SK-N-SH (cell line): ENCODE measurements at regions not wholly inside any gene's neighbourhood (a gene's known extent, or its start where the extent isn't known, plus 50 kb on each side); places are given as distances from the start of the nearest gene placed in this dataset.

Experiments used
- CTCF ChIA-PET: fragments of 300-600, 350-600 bp; formaldehyde crosslinking; extraction: SDS; loops from one replicate; lab custom pipeline; 2021; lab: Yijun Ruan, JAX
- POLR2A ChIA-PET: fragments of 350-600 bp; sonication (Branson Sonifier 250); formaldehyde crosslinking; extraction: SDS; loops from one replicate; lab custom pipeline; 2020; ENCODE audit warnings: antibody characterized with exemption, inconsistent platforms; lab: Yijun Ruan, JAX
- DNase-seq: peaks from one replicate; pipeline ENCODE4 v3.0.0; 2012
- H2AFZ ChIP-seq: fragments of 200-600 bp; sonication (generic); 2 replicates; pipeline ENCODE4 v1.8.1; 2016; ENCODE audit warnings: antibody characterized with exemption, mild to moderate bottlenecking, low read depth
- H3F3A ChIP-seq: fragments of 200-600 bp; sonication (generic); replicated peaks from 2 replicates; pipeline ENCODE3; 2016; ENCODE audit warnings: antibody characterized with exemption, mild to moderate bottlenecking; ENCODE audit not compliant: insufficient read depth
- H3K27ac ChIP-seq, 2 experiments: fragments of 200-500 bp in 1 of 2; fragments of 200-600 bp in 1 of 2; sonication (Bioruptor generic) in 1 of 2; sonication (generic), shearing (Covaris generic) in 1 of 2; 2 replicates each; pipeline versions ENCODE4 v1.5.1 to v1.6.1; 2014 to 2016; ENCODE audit warnings: low read depth in 2 of 2, inconsistent platforms in 1 of 2, low read length in 1 of 2, mild to moderate bottlenecking in 1 of 2, mixed read lengths in 1 of 2
- H3K27me3 ChIP-seq: fragments of 200-600 bp; sonication (generic), shearing (Covaris generic); 2 replicates; pipeline ENCODE4 v1.6.1; 2016; ENCODE audit warnings: mixed run types; ENCODE audit not compliant: insufficient read depth
- H3K36me3 ChIP-seq, 2 experiments: fragments of 200-500 bp in 1 of 2; fragments of 200-600 bp in 1 of 2; sonication (Bioruptor generic) in 1 of 2; sonication (generic) in 1 of 2; replicated peaks in 1 of 2; 2 replicates each; pipeline versions ENCODE3 to v1.5.1; 2014 to 2016; ENCODE audit warnings: low read length in 1 of 2, mild to moderate bottlenecking in 1 of 2; ENCODE audit not compliant: insufficient read depth in 2 of 2, control insufficient read depth in 1 of 2
- H3K4me1 ChIP-seq, 2 experiments: fragments of 200-500 bp in 1 of 2; fragments of 200-600 bp in 1 of 2; sonication (Bioruptor generic) in 1 of 2; sonication (generic), shearing (Covaris generic) in 1 of 2; 2 replicates each; pipeline versions ENCODE4 v1.5.1 to v1.6.1; 2014 to 2016; ENCODE audit warnings: low read depth in 1 of 2, low read length in 1 of 2, mixed run types in 1 of 2; ENCODE audit not compliant: insufficient read depth in 2 of 2, control insufficient read depth in 1 of 2
- H3K4me2 ChIP-seq: fragments of 200-600 bp; sonication (generic), shearing (Covaris generic); 2 replicates; pipeline ENCODE4 v1.6.1; 2017; ENCODE audit warnings: mixed run types
- H3K4me3 ChIP-seq, 2 experiments: fragments of 200-500 bp in 1 of 2; fragments of 200-600 bp in 1 of 2; sonication (Bioruptor generic) in 1 of 2; sonication (generic), shearing (Covaris generic) in 1 of 2; 2 replicates each; pipeline versions ENCODE4 v1.5.1 to v1.8.1; 2014 to 2016; ENCODE audit warnings: low read depth in 2 of 2, inconsistent platforms in 1 of 2, low read length in 1 of 2, mild to moderate bottlenecking in 1 of 2, mixed read lengths in 1 of 2, moderate library complexity in 1 of 2
- H3K79me2 ChIP-seq: fragments of 200-600 bp; sonication (generic); 2 replicates; pipeline ENCODE4 v1.8.1; 2017; ENCODE audit warnings: mild to moderate bottlenecking; ENCODE audit not compliant: insufficient read depth
- H3K9ac ChIP-seq: fragments of 200-600 bp; sonication (generic); 2 replicates; pipeline ENCODE4 v1.6.1; 2017; ENCODE audit warnings: mixed run types
- H3K9me2 ChIP-seq: fragments of 200-600 bp; sonication (generic); 2 replicates; pipeline ENCODE4 v1.6.1; 2017; ENCODE audit warnings: mixed run types
- H3K9me3 ChIP-seq: fragments of 200-600 bp; sonication (generic); 2 replicates; pipeline ENCODE4 v1.6.1; 2017; ENCODE audit warnings: mixed run types, mild to moderate bottlenecking, moderate library complexity
- H4K20me1 ChIP-seq: fragments of 200-600 bp; sonication (generic); 2 replicates; pipeline ENCODE4 v1.6.1; 2017; ENCODE audit warnings: mild to moderate bottlenecking, mixed run types; ENCODE audit not compliant: insufficient read depth
- CHD2 ChIP-seq: fragments of 150-350 bp; IDR thresholded peaks from 2 replicates; pipeline ENCODE4 v1.6.1; 2018; ENCODE audit warnings: low read length; ENCODE audit not compliant: partially characterized antibody
- EP300 ChIP-seq, 2 experiments: IDR thresholded peaks; 2 replicates each; pipeline versions ENCODE4 v1.4.0 to v1.6.1; 2012; ENCODE audit warnings: borderline replicate concordance in 1 of 2, low read depth in 1 of 2, low read length in 1 of 2
- EZH2phosphoT487 ChIP-seq: fragments of 200-600 bp; sonication (generic); IDR thresholded peaks from 2 replicates; pipeline ENCODE4 v1.6.1; 2017; ENCODE audit warnings: low read depth, mixed run types, mild to moderate bottlenecking, antibody characterized with exemption, moderate library complexity, borderline replicate concordance
- FOXJ3 ChIP-seq: sonication (generic); formaldehyde crosslinking; IDR thresholded peaks from 2 replicates; pipeline ENCODE4 v1.5.1; 2020; ENCODE audit warnings: mild to moderate bottlenecking, missing genetic modification reagents
- JUND ChIP-seq: IDR thresholded peaks from 2 replicates; pipeline ENCODE4 v1.4.0; 2012
- MAX ChIP-seq: IDR thresholded peaks from 2 replicates; pipeline ENCODE4 v1.4.0; 2012; ENCODE audit warnings: low read depth
- MEF2A ChIP-seq: IDR thresholded peaks from 2 replicates; pipeline ENCODE4 v1.4.0; 2012; ENCODE audit warnings: low read depth, borderline replicate concordance
- MXI1 ChIP-seq: IDR thresholded peaks from 2 replicates; pipeline ENCODE4 v1.6.1; 2012; ENCODE audit warnings: mild to moderate bottlenecking, low read depth, low read length, improper control_type of control experiment
- NFIC ChIP-seq: IDR thresholded peaks from 2 replicates; pipeline ENCODE4 v1.4.0; 2012; ENCODE audit warnings: borderline replicate concordance
- NRF1 ChIP-seq: IDR thresholded peaks from 2 replicates; pipeline ENCODE4 v1.6.1; 2012; ENCODE audit warnings: low read depth, mild to moderate bottlenecking, low read length
- PBX3 ChIP-seq: IDR thresholded peaks from 2 replicates; pipeline ENCODE4; 2012
- RAD21 ChIP-seq: IDR thresholded peaks from 2 replicates; pipeline ENCODE4 v1.6.1; 2012; ENCODE audit warnings: mild to moderate bottlenecking, low read length
- RCOR1 ChIP-seq: fragments of 150-350 bp; IDR thresholded peaks from 2 replicates; pipeline ENCODE4 v1.6.1; 2017; ENCODE audit warnings: antibody characterized with exemption, low read length
- SMC3 ChIP-seq: IDR thresholded peaks from 2 replicates; pipeline ENCODE4 v1.6.1; 2012; ENCODE audit warnings: low read depth, low read length, improper control_type of control experiment
- TAF1 ChIP-seq: IDR thresholded peaks from 2 replicates; pipeline ENCODE4 v1.6.1; 2012; ENCODE audit warnings: low read depth, mild to moderate bottlenecking, low read length, moderate library complexity, borderline replicate concordance
- TCF12 ChIP-seq: IDR thresholded peaks from 2 replicates; pipeline ENCODE4 v1.4.0; 2012
- TEAD4 ChIP-seq: IDR thresholded peaks from 2 replicates; pipeline ENCODE4 v1.4.0; 2012; ENCODE audit warnings: mild to moderate bottlenecking, borderline replicate concordance; ENCODE audit not compliant: insufficient read depth
- USF1 ChIP-seq: IDR thresholded peaks from 2 replicates; pipeline ENCODE4 v1.4.0; 2012; ENCODE audit warnings: low read depth, borderline replicate concordance
- ZBTB33 ChIP-seq: IDR thresholded peaks from 2 replicates; pipeline ENCODE4 v1.4.0; 2012; ENCODE audit warnings: low read depth, borderline replicate concordance
- WGBS: methylation state at CpG from one replicate; pipeline ENCODE4 v1.1.6; 2017; ENCODE audit warnings: low lambda C conversion rate; 5-methylcytosine and 5-hydroxymethylcytosine counted together

GRCh38 chr5:3929799-3930198 is 334.2 kb downstream of the IRX1 start:
- DNase-seq, result no peak
- CTCF ChIA-PET, result no interaction called here
- Histone ChIP-seq H3K4me1 (no peaks in the 10 kb centered on the region), H3K9ac (no peak overlapping the region), H3F3A (no peaks in the 10 kb centered on the region), H3K27ac (no peak overlapping the region), H4K20me1 (no peaks in the 10 kb centered on the region), H3K9me2 (no peaks in the 10 kb centered on the region), H3K4me3 (no peak overlapping the region), H3K79me2 (no peaks in the 10 kb centered on the region), H3K9me3 (no peaks in the 10 kb centered on the region), H2AFZ (no peak overlapping the region), H3K36me3 (no peaks in the 10 kb centered on the region), H3K4me2 (no peak overlapping the region), H3K27me3 (no peaks in the 10 kb centered on the region)
- 23% methylated on average over 6 of the region's 6 CpGs for WGBS
- POLR2A ChIA-PET, result no interaction called here
- TF ChIP-seq FOXJ3 (CRISPR knock-in tag) (no peak), RAD21 (no peak), MXI1 (no peak), EP300 (IDR thresholded peaks at IDR 0.05; ENCODE audit: borderline replicate concordance in 1 of 2, low read depth in 1 of 2, low read length in 1 of 2) (no peak), SMC3 (no peak), PBX3 (no peak), MEF2A (no peak), CHD2 (no peak)

GRCh38 chr5:3931976-3932375 is 336.3 kb downstream of the IRX1 start:
- no peak overlapping the region for H3K4me2 ChIP-seq
- no peak for DNase-seq
- H3F3A ChIP-seq, result no peaks in the 10 kb centered on the region
- no peak overlapping the region for H2AFZ ChIP-seq
- H3K9ac ChIP-seq, result no peak overlapping the region
- no peaks in the 10 kb centered on the region for H3K79me2 ChIP-seq
- no peaks in the 10 kb centered on the region for H3K36me3 ChIP-seq
- no peaks in the 10 kb centered on the region for H3K4me1 ChIP-seq
- WGBS, result 25% methylated on average over 17 of the region's 17 CpGs
- H3K4me3 ChIP-seq, result no peak overlapping the region
- H3K27ac ChIP-seq, result no peak overlapping the region
- POLR2A ChIA-PET, result no interaction called here
- H3K27me3 ChIP-seq, result no peaks in the 10 kb centered on the region
- TF ChIP-seq TAF1 (no peak), SMC3 (no peak), CHD2 (no peak)
- no peaks in the 10 kb centered on the region for H3K9me2 ChIP-seq
- CTCF ChIA-PET, result no interaction called here
- H3K9me3 ChIP-seq, result no peaks in the 10 kb centered on the region
- no peaks in the 10 kb centered on the region for H4K20me1 ChIP-seq

- WGBS, result 3% methylated on average over 4 of the region's 4 CpGs
- Histone ChIP-seq H3K4me3 (no peak overlapping the region), H3K4me1 (no peaks in the 10 kb centered on the region), H3K36me3 (no peaks in the 10 kb centered on the region), H3K9me2 (no peaks in the 10 kb centered on the region), H3K79me2 (no peaks in the 10 kb centered on the region), H3K27me3 (no peaks in the 10 kb centered on the region), H3K9ac (no peak overlapping the region), H4K20me1 (no peaks in the 10 kb centered on the region), H3K4me2 (no peak overlapping the region), H3F3A (no peaks in the 10 kb centered on the region), H2AFZ (no peak overlapping the region), H3K27ac (no peak overlapping the region), H3K9me3 (no peaks in the 10 kb centered on the region)
- POLR2A ChIA-PET, result no interaction called here
- no peak for DNase-seq
- CTCF ChIA-PET, result no interaction called here
- no peak for TF ChIP-seq USF1
- no peak for TF ChIP-seq NFIC
- TF ChIP-seq TCF12, result no peak
- no peak for TF ChIP-seq ZBTB33
- no peak for TF ChIP-seq SMC3
- no peak for TF ChIP-seq RAD21
- no peak for TF ChIP-seq NRF1
- TF ChIP-seq EZH2phosphoT487, result no peak
- no peak for TF ChIP-seq MAX
- no peak for TF ChIP-seq RCOR1
- TF ChIP-seq TEAD4, result no peak
- TF ChIP-seq JUND, result no peak
- no peak for TF ChIP-seq CHD2
Measured at GRCh38 chr5:3933536-3933935, 337.9 kb downstream of the IRX1 start.
